GM23338 (cell line): ENCODE measurements at regions not wholly inside any gene's neighbourhood (a gene's known extent, or its start where the extent isn't known, plus 50 kb on each side); places are given as distances from the start of the nearest gene placed in this dataset.
"Not testable (repeated sequence)": the region's sequence is repeated elsewhere in the genome, so short reads cannot be mapped to it uniquely, and the experiment has no call there.

Experiments used
- CTCF ChIP-seq, 2 experiments: fragments of 200-600 bp in 1 of 2; sonication (generic) in 1 of 2; conservative IDR thresholded peaks; 2 replicates each; pipeline versions ENCODE4 v1.5.1 to v1.6.1; 2016 to 2017; ENCODE audit warnings: antibody characterized with exemption in 2 of 2, low read depth in 2 of 2, mild to moderate bottlenecking in 2 of 2, moderate library complexity in 1 of 2
- JUNB ChIP-seq: IDR thresholded peaks from one replicate; pipeline ENCODE4 v1.6.1; 2016; ENCODE audit warnings: antibody characterized with exemption; ENCODE audit not compliant: unreplicated experiment
- REST ChIP-seq: IDR thresholded peaks from one replicate; pipeline ENCODE4 v1.6.1; 2018; ENCODE audit warnings: antibody characterized with exemption; ENCODE audit not compliant: unreplicated experiment

GRCh38 chr9:64774813-64775793, 509.9 kb downstream of the FOXD4L5 start:
- not testable (repeated sequence) for TF ChIP-seq CTCF (conservative IDR thresholded peaks at IDR 0.05; ENCODE audit: low read depth in 2 of 2); REST; JUNB
